H9 (cell line): ENCODE measurements at regions not wholly inside any gene's neighbourhood (a gene's known extent, or its start where the extent isn't known, plus 50 kb on each side); places are given as distances from the start of the nearest gene placed in this dataset.

Experiments used
- DNase-seq: peaks from one replicate; pipeline ENCODE4 v3.0.0-alpha.2; 2017
- H2AFZ ChIP-seq: one replicate; pipeline ENCODE4 v1.6.1; 2013; ENCODE audit warnings: mild to moderate bottlenecking, low read length, control low read depth, moderate library complexity
- H2AK5ac ChIP-seq: 2 replicates; pipeline ENCODE4 v1.6.1; 2013; ENCODE audit warnings: low read length, control low read depth, mixed read lengths; ENCODE audit not compliant: insufficient read length
- H2BK120ac ChIP-seq: one replicate; pipeline ENCODE4 v1.6.1; 2013; ENCODE audit warnings: low read depth, mild to moderate bottlenecking, low read length, control low read depth, inconsistent platforms; ENCODE audit not compliant: poor library complexity, severe bottlenecking
- H2BK12ac ChIP-seq: 2 replicates; pipeline ENCODE4 v1.6.1; 2013; ENCODE audit warnings: low read length, control low read depth, mixed read lengths, low read depth; ENCODE audit not compliant: insufficient read length
- H2BK15ac ChIP-seq: 2 replicates; pipeline ENCODE4 v1.6.1; 2013; ENCODE audit warnings: low read depth, low read length, control low read depth
- H2BK20ac ChIP-seq: one replicate; pipeline ENCODE4 v1.6.1; 2013; ENCODE audit warnings: low read depth, mild to moderate bottlenecking, low read length, control low read depth, inconsistent platforms; ENCODE audit not compliant: poor library complexity, severe bottlenecking
- H2BK5ac ChIP-seq: 2 replicates; pipeline ENCODE4 v1.6.1; 2013; ENCODE audit warnings: low read length, control low read depth, mixed read lengths; ENCODE audit not compliant: insufficient read length
- H3K14ac ChIP-seq: 2 replicates; pipeline ENCODE4 v1.6.1; 2013; ENCODE audit warnings: low read length, control low read depth; ENCODE audit not compliant: insufficient read depth
- H3K18ac ChIP-seq: 2 replicates; pipeline ENCODE4 v1.6.1; 2013; ENCODE audit warnings: low read depth, mild to moderate bottlenecking, mixed read lengths, low read length, control low read depth; ENCODE audit not compliant: insufficient read length
- H3K23ac ChIP-seq: 2 replicates; pipeline ENCODE4 v1.6.1; 2013; ENCODE audit warnings: low read length, control low read depth, mixed read lengths, low read depth; ENCODE audit not compliant: insufficient read length
- H3K23me2 ChIP-seq: 2 replicates; pipeline ENCODE4 v1.6.1; 2013; ENCODE audit warnings: low read depth, mild to moderate bottlenecking, mixed read lengths, low read length, control low read depth; ENCODE audit not compliant: insufficient read length, poor library complexity, severe bottlenecking
- H3K27ac ChIP-seq: 2 replicates; pipeline ENCODE4 v1.5.1; 2013; ENCODE audit warnings: low read length, control low read depth, mixed read lengths, low read depth; ENCODE audit not compliant: insufficient read length
- H3K27me3 ChIP-seq: 2 replicates; pipeline ENCODE4 v1.6.1; 2013; ENCODE audit warnings: low read length, control low read depth, inconsistent platforms; ENCODE audit not compliant: insufficient read depth
- H3K4ac ChIP-seq: 2 replicates; pipeline ENCODE4 v1.6.1; 2013; ENCODE audit warnings: low read depth, mild to moderate bottlenecking, control low read depth, inconsistent platforms, low read length, moderate library complexity
- H3K4me1 ChIP-seq: 2 replicates; pipeline ENCODE4 v1.6.1; 2013; ENCODE audit warnings: low read length, control low read depth, inconsistent platforms; ENCODE audit not compliant: insufficient read depth
- H3K4me2 ChIP-seq: 2 replicates; pipeline ENCODE4 v1.6.1; 2013; ENCODE audit warnings: low read length, control low read depth, mixed read lengths; ENCODE audit not compliant: insufficient read length, insufficient read depth
- H3K56ac ChIP-seq: 2 replicates; pipeline ENCODE4 v1.6.1; 2013; ENCODE audit warnings: low read depth, mild to moderate bottlenecking, mixed read lengths, low read length, control low read depth; ENCODE audit not compliant: insufficient read length
- H3K79me1 ChIP-seq: 2 replicates; pipeline ENCODE4 v1.6.1; 2013; ENCODE audit warnings: low read depth, mild to moderate bottlenecking, moderate library complexity, low read length, control low read depth, inconsistent platforms; ENCODE audit not compliant: insufficient read depth, poor library complexity, severe bottlenecking
- H3K79me2 ChIP-seq: 2 replicates; pipeline ENCODE4 v1.6.1; 2013; ENCODE audit warnings: low read length, control low read depth, inconsistent platforms; ENCODE audit not compliant: insufficient read depth
- H3K9ac ChIP-seq: 2 replicates; pipeline ENCODE4 v1.6.1; 2013; ENCODE audit warnings: low read length, control low read depth, mixed read lengths; ENCODE audit not compliant: insufficient read length; ENCODE audit errors: extremely low read depth
- H3K9me3 ChIP-seq: one replicate; pipeline ENCODE4 v1.6.1; 2013; ENCODE audit warnings: low read depth, low read length, inconsistent platforms; ENCODE audit not compliant: control insufficient read depth
- H3T11ph ChIP-seq: one replicate; pipeline ENCODE4 v1.6.1; 2013; ENCODE audit warnings: mild to moderate bottlenecking, low read length, control low read depth, inconsistent platforms
- H4K20me1 ChIP-seq: one replicate; pipeline ENCODE4 v1.6.1; 2013; ENCODE audit not compliant: control insufficient read depth, insufficient read length, insufficient read depth
- H4K5ac ChIP-seq: 2 replicates; pipeline ENCODE4 v1.6.1; 2013; ENCODE audit warnings: low read depth, mild to moderate bottlenecking, mixed read lengths, low read length, control low read depth; ENCODE audit not compliant: insufficient read length
- H4K8ac ChIP-seq: replicated peaks from 2 replicates; pipeline ENCODE4 v1.6.1; 2013; ENCODE audit warnings: low read length, control low read depth, mixed read lengths, low read depth; ENCODE audit not compliant: insufficient read length
- H4K91ac ChIP-seq: 2 replicates; pipeline ENCODE4 v1.6.1; 2013; ENCODE audit warnings: low read depth, mild to moderate bottlenecking, moderate library complexity, mixed read lengths, low read length, control low read depth; ENCODE audit not compliant: insufficient read length
- H3K27ac Mint-ChIP-seq, 3 experiments: 2 replicates in 2 of 3; 3 replicates in 1 of 3; pipeline ENCODE4 v1.8.0; 2020 to 2021; ENCODE audit warnings: mixed read lengths in 3 of 3, mild to moderate bottlenecking in 1 of 3, moderate library complexity in 1 of 3
- H3K27me3 Mint-ChIP-seq: 2 replicates; pipeline ENCODE4 v1.8.0; 2021; ENCODE audit warnings: low read depth, mild to moderate bottlenecking, moderate library complexity, mixed read lengths
- H3K36me3 Mint-ChIP-seq, 3 experiments: 2 replicates in 2 of 3; 3 replicates in 1 of 3; pipeline ENCODE4 v1.8.0; 2020 to 2021; ENCODE audit warnings: low read depth in 3 of 3, mixed read lengths in 3 of 3; ENCODE audit not compliant: insufficient read depth in 1 of 3
- H3K4me1 Mint-ChIP-seq, 2 experiments: 2 replicates each; pipeline ENCODE4 v1.8.0; 2020; ENCODE audit warnings: mixed read lengths in 2 of 2
- H3K4me3 Mint-ChIP-seq, 2 experiments: 2 replicates in 1 of 2; 3 replicates in 1 of 2; pipeline ENCODE4 v1.8.0; 2020 to 2021; ENCODE audit warnings: mild to moderate bottlenecking in 2 of 2, mixed read lengths in 2 of 2, moderate library complexity in 1 of 2
- H3K9me3 Mint-ChIP-seq, 2 experiments: 2 replicates in 1 of 2; 3 replicates in 1 of 2; pipeline ENCODE4 v1.8.0; 2020; ENCODE audit warnings: mild to moderate bottlenecking in 2 of 2, mixed read lengths in 2 of 2, moderate library complexity in 1 of 2
- CTCF ChIP-seq: fragments of 200-600 bp; sonication (generic); conservative IDR thresholded peaks from 3 replicates; pipeline ENCODE4 v1.8.0; 2021; ENCODE audit warnings: antibody characterized with exemption, mild to moderate bottlenecking
- WGBS: extraction: QIAGEN DNeasy Blood & Tissue Kit; methylation state at CpG from one replicate; pipeline ENCODE4 v1.1.7; 2013; ENCODE audit warnings: missing lambda C conversion rate, low lambda C conversion rate, mixed read lengths; ENCODE audit not compliant: insufficient read length; ENCODE audit errors: extremely low coverage; 5-methylcytosine and 5-hydroxymethylcytosine counted together

GRCh38 chr12:82174936-82175335 lies 183.3 kb downstream of the CCDC59 start:
- DNase-seq: no peak
- no peak overlapping the region for H3K4ac ChIP-seq
- Mint-ChIP-seq H3K9me3 (no peaks in the 10 kb centered on the region), H3K27me3 (no peaks in the 10 kb centered on the region), H3K4me3 (no peak overlapping the region), H3K4me1 (peaks cover 17 to 23% of the 10 kb centered on the region in 2 experiments), H3K27ac (no peak overlapping the region), H3K36me3 (no peaks in the 10 kb centered on the region)
- no peaks in the 10 kb centered on the region for H3K79me1 ChIP-seq
- no peaks in the 10 kb centered on the region for H3K9me3 ChIP-seq
- H4K5ac ChIP-seq: no peak overlapping the region
- TF ChIP-seq CTCF: no peak
- H2AK5ac ChIP-seq: no peak overlapping the region
- no peak overlapping the region for H4K91ac ChIP-seq
- no peak overlapping the region for H3K14ac ChIP-seq
- no peak overlapping the region for H2BK15ac ChIP-seq
- no peak overlapping the region for H3K4me2 ChIP-seq
- no peak overlapping the region for H3K56ac ChIP-seq
- H2BK5ac ChIP-seq: no peak overlapping the region
- H3K18ac ChIP-seq: no peak overlapping the region
- no peaks in the 10 kb centered on the region for H3K27me3 ChIP-seq
- no peaks in the 10 kb centered on the region for H4K20me1 ChIP-seq
- no peaks in the 10 kb centered on the region for H3K23me2 ChIP-seq
- no peak overlapping the region for H2AFZ ChIP-seq
- no peak overlapping the region for H4K8ac ChIP-seq
- H3K23ac ChIP-seq: no peak overlapping the region
- no peak overlapping the region for H3K9ac ChIP-seq
- no peak overlapping the region for H2BK20ac ChIP-seq
- H3T11ph ChIP-seq: no peak overlapping the region
- H3K79me2 ChIP-seq: no peaks in the 10 kb centered on the region
- peaks cover 5% of the 10 kb centered on the region; the same call in 1 of the 2 replicates for H3K4me1 ChIP-seq
- no peak overlapping the region for H2BK12ac ChIP-seq
- H3K27ac ChIP-seq: no peak overlapping the region
- no peak overlapping the region for H2BK120ac ChIP-seq
- WGBS: no CpG with 5 or more reads among the region's 2 CpGs
